Stomach (tissue), 8 donors: ENCODE measurements at regions not wholly inside any gene's neighbourhood (a gene's known extent, or its start where the extent isn't known, plus 50 kb on each side); places are given as distances from the start of the nearest gene placed in this dataset.

Experiments used
- DNase-seq, 2 donors: peaks; one replicate each; pipeline versions ENCODE4 v3.0.0 to v3.0.0-alpha.2; 2013 to 2019
- H3K27ac ChIP-seq, 5 donors: fragments of 200-600 bp in 4 of 5; sonication (generic) in 4 of 5; one replicate each; pipeline ENCODE4 v1.5.1; 2013 to 2019; ENCODE audit warnings: mild to moderate bottlenecking in 1 of 5, moderate library complexity in 1 of 5
- H3K27me3 ChIP-seq, 3 donors: fragments of 200-600 bp; sonication (generic); one replicate each; pipeline ENCODE4 v1.5.1; 2017 to 2019; ENCODE audit warnings: mixed run types in 1 of 3
- H3K36me3 ChIP-seq, 4 donors: fragments of 200-600 bp; sonication (generic); 1 replicate in 3 of 4; 2 replicates in 1 of 4; pipeline ENCODE4 v1.5.1; 2016 to 2019
- H3K4me1 ChIP-seq, 4 donors: fragments of 200-600 bp; sonication (generic); one replicate each; pipeline ENCODE4 v1.5.1; 2016 to 2019
- H3K4me3 ChIP-seq, 4 donors: fragments of 200-600 bp; sonication (generic) in 3 of 4; one replicate each; pipeline ENCODE4 v1.5.1; 2016 to 2019; ENCODE audit warnings: mild to moderate bottlenecking in 1 of 4
- H3K9me3 ChIP-seq, 4 donors: fragments of 200-600 bp; sonication (generic); one replicate each; pipeline ENCODE4 v1.5.1; 2016 to 2019
- POLR2AphosphoS5 ChIP-seq, 3 donors: sonication (generic); formaldehyde crosslinking; IDR thresholded peaks; one replicate each; pipeline ENCODE4 v1.6.1; 2016; ENCODE audit warnings: antibody characterized with exemption in 3 of 3
- WGBS, 5 donors: extraction: QIAGEN DNeasy Blood & Tissue Kit in 3 of 5; methylation state at CpG; one replicate each; pipeline versions ENCODE4 v1.1.5 to v1.1.7; 2013 to 2018; 5-methylcytosine and 5-hydroxymethylcytosine counted together
- intact Hi-C: fragments of 100-400 bp; cut with DNase I; formaldehyde crosslinking; loops from one replicate; pipeline ENCODE4 v1.15.1; 2023; ENCODE audit warnings: low total_unique reads
- donor health status: healthy with polysubstance abuse.
- donor health status: Bipolar disorder and iron deficiency.
- donor health status: healthy.

- Histone ChIP-seq H3K4me1 (no peaks in the 10 kb centered on the region), H3K27me3 (peaks cover 0 to 34% (median 12%) of the 10 kb centered on the region in 3 donors), H3K4me3 (no peak overlapping the region), H3K9me3 (no peaks in the 10 kb centered on the region), H3K36me3 (no peaks in the 10 kb centered on the region), H3K27ac (no peak overlapping the region)
- TF ChIP-seq POLR2AphosphoS5 (IDR thresholded peaks at IDR 0.05) = no peak
- intact Hi-C loops = no loop called here
- no peak for DNase-seq
- 65 to 96% (median 83%) methylated on average over 4 to 10 of the region's 10 CpGs for WGBS, 5 donors
Observed at GRCh38 chr10:132136689-132137088, 50.1 kb upstream of the DPYSL4 start.
